Thyroid gland (tissue), 4 donors: ENCODE measurements at regions not wholly inside any gene's neighbourhood (a gene's known extent, or its start where the extent isn't known, plus 50 kb on each side); places are given as distances from the start of the nearest gene placed in this dataset.

Source experiments
- CTCF ChIP-seq, 6 experiments: fragments of 200-600 bp in 3 of 6; fragments of 450-650 bp in 3 of 6; sonication (generic) in 3 of 6; IDR thresholded peaks; one replicate each; pipeline ENCODE4 v1.5.1; 2016 to 2019; ENCODE audit warnings: antibody characterized with exemption in 6 of 6, mild to moderate bottlenecking in 2 of 6, inconsistent platforms in 1 of 6, moderate library complexity in 1 of 6
- POLR2A ChIP-seq, 2 donors: fragments of 450-650 bp; IDR thresholded peaks; one replicate each; pipeline ENCODE4 v1.6.1; 2017; ENCODE audit warnings: antibody characterized with exemption in 2 of 2, mild to moderate bottlenecking in 2 of 2, moderate library complexity in 1 of 2

GRCh38 chr12:87302126-87302745 is 727.0 kb downstream of the C12orf50 start:
- TF ChIP-seq CTCF (IDR thresholded peaks at IDR 0.05) (no peak), POLR2A (IDR thresholded peaks at IDR 0.05) (no peak)
